NB4 (cell line): ENCODE measurements at regions not wholly inside any gene's neighbourhood (a gene's known extent, or its start where the extent isn't known, plus 50 kb on each side); places are given as distances from the start of the nearest gene placed in this dataset.

Experiments
- DNase-seq: peaks from one replicate; pipeline ENCODE4 v3.0.0; 2010; ENCODE audit warnings: low read depth
- H3K4me3 ChIP-seq: one replicate; pipeline ENCODE4 v1.5.1; 2011; ENCODE audit warnings: mild to moderate bottlenecking, low read depth, low read length, moderate library complexity
- MYC ChIP-seq: IDR thresholded peaks from 2 replicates; pipeline ENCODE4 v1.6.1; 2011; ENCODE audit warnings: low read depth, low read length
- POLR2A ChIP-seq: IDR thresholded peaks from 2 replicates; pipeline ENCODE4 v1.6.1; 2011; ENCODE audit warnings: mild to moderate bottlenecking; ENCODE audit not compliant: insufficient read length; ENCODE audit errors: extremely low read depth
- TF ChIP-seq, protein P1 (sequence below): IDR thresholded peaks from one replicate; pipeline ENCODE4 v1.5.1; 2012; ENCODE audit warnings: low read depth, low read length
- TF ChIP-seq, protein P2 (sequence below): IDR thresholded peaks from 2 replicates; pipeline ENCODE4 v1.6.1; 2011; ENCODE audit warnings: low read depth, low read length

DNA sequence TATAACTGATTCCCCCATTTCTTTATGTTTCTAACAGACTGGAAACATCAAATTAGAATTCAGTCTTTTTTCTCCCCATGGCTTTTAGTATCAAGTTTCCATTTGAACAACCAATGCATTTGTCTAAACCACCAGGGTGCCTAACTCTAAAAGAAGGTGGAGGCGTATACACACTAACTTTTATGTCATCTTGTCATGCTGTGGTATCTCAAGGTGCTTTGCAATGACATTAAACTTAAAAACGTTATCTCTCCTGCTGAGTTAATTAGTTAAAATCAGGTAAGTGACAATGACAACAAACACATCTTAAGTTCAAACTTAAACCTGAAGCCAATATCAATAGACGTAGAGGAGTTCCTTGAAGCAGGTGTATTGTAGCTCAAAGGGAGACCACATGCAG, 1001.7 kb downstream of the PCDH17 start:
- no peak for DNase-seq
- TF ChIP-seq MYC (no peak), POLR2A (no peak)
- TF ChIP-seq, protein P1, sequence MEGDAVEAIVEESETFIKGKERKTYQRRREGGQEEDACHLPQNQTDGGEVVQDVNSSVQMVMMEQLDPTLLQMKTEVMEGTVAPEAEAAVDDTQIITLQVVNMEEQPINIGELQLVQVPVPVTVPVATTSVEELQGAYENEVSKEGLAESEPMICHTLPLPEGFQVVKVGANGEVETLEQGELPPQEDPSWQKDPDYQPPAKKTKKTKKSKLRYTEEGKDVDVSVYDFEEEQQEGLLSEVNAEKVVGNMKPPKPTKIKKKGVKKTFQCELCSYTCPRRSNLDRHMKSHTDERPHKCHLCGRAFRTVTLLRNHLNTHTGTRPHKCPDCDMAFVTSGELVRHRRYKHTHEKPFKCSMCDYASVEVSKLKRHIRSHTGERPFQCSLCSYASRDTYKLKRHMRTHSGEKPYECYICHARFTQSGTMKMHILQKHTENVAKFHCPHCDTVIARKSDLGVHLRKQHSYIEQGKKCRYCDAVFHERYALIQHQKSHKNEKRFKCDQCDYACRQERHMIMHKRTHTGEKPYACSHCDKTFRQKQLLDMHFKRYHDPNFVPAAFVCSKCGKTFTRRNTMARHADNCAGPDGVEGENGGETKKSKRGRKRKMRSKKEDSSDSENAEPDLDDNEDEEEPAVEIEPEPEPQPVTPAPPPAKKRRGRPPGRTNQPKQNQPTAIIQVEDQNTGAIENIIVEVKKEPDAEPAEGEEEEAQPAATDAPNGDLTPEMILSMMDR: no peak
- TF ChIP-seq, protein P2, sequence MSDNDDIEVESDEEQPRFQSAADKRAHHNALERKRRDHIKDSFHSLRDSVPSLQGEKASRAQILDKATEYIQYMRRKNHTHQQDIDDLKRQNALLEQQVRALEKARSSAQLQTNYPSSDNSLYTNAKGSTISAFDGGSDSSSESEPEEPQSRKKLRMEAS: no peak
- no peak overlapping the region for H3K4me3 ChIP-seq

DNA sequence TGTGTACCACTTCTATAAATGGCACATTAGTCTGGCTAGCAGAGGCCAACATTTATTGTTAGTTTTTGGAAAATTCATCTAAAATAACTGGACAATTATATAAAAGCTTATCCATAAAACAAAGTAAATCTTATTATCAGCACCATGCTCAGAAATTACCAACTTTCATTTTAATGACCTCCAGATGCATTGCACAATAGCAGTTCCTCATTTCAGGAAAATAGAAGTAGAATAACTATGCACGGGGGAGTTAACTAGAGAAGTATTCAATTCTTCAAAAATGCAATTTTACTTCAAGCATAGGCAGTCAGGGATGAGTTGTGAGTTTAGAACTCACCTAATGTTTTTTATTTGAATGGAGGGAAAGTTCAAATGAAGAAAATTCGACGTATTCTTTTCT, 1023.5 kb downstream of the PCDH17 start:
- peak; percentile 57 for DNase-seq
- no peak for TF ChIP-seq MYC
- TF ChIP-seq POLR2A: no peak
- TF ChIP-seq, protein P1: no peak
- TF ChIP-seq, protein P2: no peak
- H3K4me3 ChIP-seq: no peak overlapping the region

DNA sequence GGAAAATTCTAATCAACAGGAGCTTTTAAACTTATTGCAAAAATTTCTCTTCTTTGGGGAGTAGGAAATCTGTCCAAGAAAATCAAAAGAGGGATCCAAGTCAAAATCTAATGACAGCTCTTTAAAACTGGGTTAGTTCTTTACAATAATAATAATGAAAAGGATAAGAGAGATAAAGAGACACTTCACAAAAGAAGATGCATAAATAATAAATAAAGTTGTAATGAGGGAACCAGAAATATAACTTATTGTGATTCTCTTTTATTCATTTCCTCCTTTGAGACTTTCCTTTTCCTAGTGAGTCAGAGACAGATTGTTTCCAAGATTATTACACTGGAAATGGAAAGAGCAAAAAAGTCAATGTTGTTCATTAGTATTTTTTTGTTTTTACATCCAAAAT, 1029.3 kb downstream of the PCDH17 start:
- no peak for TF ChIP-seq MYC
- TF ChIP-seq POLR2A: no peak
- TF ChIP-seq, protein P2: no peak
- TF ChIP-seq, protein P1: no peak
- H3K4me3 ChIP-seq: no peak overlapping the region
- DNase-seq: no peak

DNA sequence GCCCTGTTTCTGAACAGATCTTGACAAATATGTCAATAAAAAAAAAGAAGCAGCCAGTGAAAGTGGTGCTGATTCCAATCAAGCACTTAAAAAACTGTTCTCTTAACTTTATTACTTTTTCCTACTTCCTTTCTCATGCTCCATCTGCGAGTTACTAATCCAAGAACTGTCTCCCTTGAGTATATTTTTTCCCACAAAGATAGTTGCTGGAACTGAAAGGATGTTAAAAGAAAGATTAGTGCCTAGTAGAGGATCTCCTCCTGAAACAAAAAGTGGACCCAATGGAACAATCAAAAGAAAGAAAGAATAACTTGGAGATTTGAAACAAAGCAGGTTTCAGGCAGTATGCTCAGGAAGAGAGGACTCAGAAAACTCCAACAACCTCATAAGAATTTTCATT, 1034.8 kb downstream of the PCDH17 start:
- no peak for DNase-seq
- H3K4me3 ChIP-seq: no peak overlapping the region
- TF ChIP-seq MYC (no peak), POLR2A (no peak)
- TF ChIP-seq, protein P1: no peak
- TF ChIP-seq, protein P2: no peak

DNA sequence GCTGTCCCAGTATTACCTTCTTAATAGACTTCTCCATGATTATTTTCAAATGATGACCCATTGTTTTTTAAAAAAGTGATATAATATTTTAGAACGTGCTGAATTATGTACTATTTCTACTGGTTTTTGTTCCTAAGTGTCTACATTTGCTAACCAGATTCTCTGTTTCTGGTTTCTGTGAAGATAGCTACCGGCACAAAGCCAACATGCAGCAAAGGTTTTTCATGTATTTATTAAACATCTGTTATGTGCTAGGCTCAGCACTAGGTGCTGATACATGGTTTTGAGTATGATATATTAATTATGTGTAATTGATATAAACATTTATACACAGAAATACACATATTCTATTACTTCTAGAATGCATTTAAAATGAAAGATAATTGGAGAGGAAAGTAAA, 1035.6 kb downstream of the PCDH17 start:
- DNase-seq: no peak
- H3K4me3 ChIP-seq: no peak overlapping the region
- TF ChIP-seq, protein P1: no peak
- TF ChIP-seq, protein P2: no peak
- TF ChIP-seq POLR2A (no peak), MYC (no peak)

DNA sequence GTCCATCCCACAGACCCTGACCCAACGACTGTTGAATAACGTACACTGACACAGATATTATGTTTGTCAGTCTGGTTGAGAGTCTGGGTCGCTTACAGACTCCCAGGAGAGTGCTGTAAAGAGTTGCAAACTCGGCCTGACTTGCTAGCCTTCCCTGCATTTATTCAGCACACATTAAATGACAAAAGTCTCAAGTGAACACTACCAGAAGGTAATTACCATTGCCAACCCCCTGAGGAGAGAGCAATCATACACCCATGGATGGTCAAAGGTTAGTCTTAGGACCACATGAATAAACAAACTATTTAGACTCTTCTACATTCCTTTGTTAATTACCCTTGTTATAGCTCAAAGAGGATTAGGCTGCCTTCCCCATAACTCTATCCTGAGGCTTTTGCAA, 1048.6 kb downstream of the PCDH17 start:
- TF ChIP-seq POLR2A: no peak
- TF ChIP-seq, protein P2: no peak
- TF ChIP-seq MYC: no peak
- TF ChIP-seq, protein P1: no peak
- no peak overlapping the region for H3K4me3 ChIP-seq
- no peak for DNase-seq
